ENCODE measurements at regions not wholly inside any gene's neighbourhood (a gene's known extent, or its start where the extent isn't known, plus 50 kb on each side); places are given as distances from the start of the nearest gene placed in this dataset.

DNA sequence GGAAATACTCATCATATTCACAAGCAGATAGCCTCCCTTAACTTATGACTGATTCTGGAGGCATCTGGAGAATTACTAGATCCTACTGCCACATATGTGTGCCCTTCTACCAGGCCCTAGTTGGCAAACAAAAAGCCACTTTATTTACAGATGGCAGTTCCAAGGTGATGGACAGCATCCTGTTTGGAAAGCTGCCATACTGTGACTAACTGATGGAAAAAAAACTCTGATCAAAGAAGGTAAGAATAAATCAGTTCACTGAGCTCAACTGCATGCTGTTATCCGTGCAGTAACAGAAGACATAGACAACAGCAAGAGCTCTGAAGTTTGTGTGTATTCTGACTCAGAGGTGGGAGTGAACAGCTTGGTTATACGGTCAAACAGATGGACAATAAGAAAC is 279.8 kb upstream of the POU5F2 start:
- TF ChIP-seq, protein P1, sequence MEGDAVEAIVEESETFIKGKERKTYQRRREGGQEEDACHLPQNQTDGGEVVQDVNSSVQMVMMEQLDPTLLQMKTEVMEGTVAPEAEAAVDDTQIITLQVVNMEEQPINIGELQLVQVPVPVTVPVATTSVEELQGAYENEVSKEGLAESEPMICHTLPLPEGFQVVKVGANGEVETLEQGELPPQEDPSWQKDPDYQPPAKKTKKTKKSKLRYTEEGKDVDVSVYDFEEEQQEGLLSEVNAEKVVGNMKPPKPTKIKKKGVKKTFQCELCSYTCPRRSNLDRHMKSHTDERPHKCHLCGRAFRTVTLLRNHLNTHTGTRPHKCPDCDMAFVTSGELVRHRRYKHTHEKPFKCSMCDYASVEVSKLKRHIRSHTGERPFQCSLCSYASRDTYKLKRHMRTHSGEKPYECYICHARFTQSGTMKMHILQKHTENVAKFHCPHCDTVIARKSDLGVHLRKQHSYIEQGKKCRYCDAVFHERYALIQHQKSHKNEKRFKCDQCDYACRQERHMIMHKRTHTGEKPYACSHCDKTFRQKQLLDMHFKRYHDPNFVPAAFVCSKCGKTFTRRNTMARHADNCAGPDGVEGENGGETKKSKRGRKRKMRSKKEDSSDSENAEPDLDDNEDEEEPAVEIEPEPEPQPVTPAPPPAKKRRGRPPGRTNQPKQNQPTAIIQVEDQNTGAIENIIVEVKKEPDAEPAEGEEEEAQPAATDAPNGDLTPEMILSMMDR (IDR thresholded peaks at IDR 0.05): no peak
- TF ChIP-seq POLR2A (IDR thresholded peaks at IDR 0.05): no peak
